ENCODE measurements at regions not wholly inside any gene's neighbourhood (a gene's known extent, or its start where the extent isn't known, plus 50 kb on each side); places are given as distances from the start of the nearest gene placed in this dataset.

GRCh38 chr2:66830881-66831280 lies 396.0 kb downstream of the MEIS1 start:
- no peak for TF ChIP-seq CTCF (IDR thresholded peaks at IDR 0.05)
- TF ChIP-seq POLR2A (IDR thresholded peaks at IDR 0.05) = no peak
